Activated CD4-positive, alpha-beta T cell treated with anti-CD3 and anti-CD28 coated beads, Interleukin-10, Interleukin-2, amounts not matched to agents 100 ng/mL and 50 ng/mL, durations not matched to agents 16 hours and 8 hours (primary cell): ENCODE measurements at regions not wholly inside any gene's neighbourhood (a gene's known extent, or its start where the extent isn't known, plus 50 kb on each side); places are given as distances from the start of the nearest gene placed in this dataset.

Source experiments
- DNase-seq: peaks from one replicate; pipeline ENCODE4 v3.0.0-alpha.2; 2020

GRCh38 chr10:52442576-52442975, 128.5 kb downstream of the DKK1 start:
- DNase-seq = no peak

GRCh38 chr10:52443419-52444388, 129.6 kb downstream of the DKK1 start:
- DNase-seq = no peak

- DNase-seq = no peak
Measured at GRCh38 chr10:52446391-52446790, 132.3 kb downstream of the DKK1 start.

- DNase-seq = no peak
Measured at GRCh38 chr10:52447931-52448353, 133.9 kb downstream of the DKK1 start.

- no peak for DNase-seq
Measured at GRCh38 chr10:52450762-52451291, 136.7 kb downstream of the DKK1 start.

- no peak for DNase-seq
Measured at GRCh38 chr10:52451817-52452216, 137.7 kb downstream of the DKK1 start.

GRCh38 chr10:52452600-52453493, 138.8 kb downstream of the DKK1 start:
- DNase-seq = no peak

GRCh38 chr10:52453501-52453900, 139.4 kb downstream of the DKK1 start:
- no peak for DNase-seq

- no peak for DNase-seq
Measured at GRCh38 chr10:52454491-52454890, 140.4 kb downstream of the DKK1 start.

GRCh38 chr10:52455098-52455497, 141.0 kb downstream of the DKK1 start:
- DNase-seq = no peak

GRCh38 chr10:52459097-52459496, 145.0 kb downstream of the DKK1 start:
- no peak for DNase-seq

- no peak for DNase-seq
Measured at GRCh38 chr10:52463826-52464225, 149.7 kb downstream of the DKK1 start.

GRCh38 chr10:52464368-52465124, 150.5 kb downstream of the DKK1 start:
- no peak for DNase-seq

GRCh38 chr10:52465202-52465601, 151.1 kb downstream of the DKK1 start:
- DNase-seq = no peak

- no peak for DNase-seq
Measured at GRCh38 chr10:52466464-52466863, 152.4 kb downstream of the DKK1 start.

GRCh38 chr10:52469970-52470705, 156.1 kb downstream of the DKK1 start:
- DNase-seq = no peak

GRCh38 chr10:52472406-52473146, 158.5 kb downstream of the DKK1 start:
- DNase-seq = no peak

GRCh38 chr10:52474265-52474664, 160.2 kb downstream of the DKK1 start:
- DNase-seq = no peak

GRCh38 chr10:52477305-52477704, 163.2 kb downstream of the DKK1 start:
- DNase-seq = no peak

GRCh38 chr10:52479567-52479966, 165.5 kb downstream of the DKK1 start:
- DNase-seq = no peak

- DNase-seq = no peak
Measured at GRCh38 chr10:52481986-52482555, 168.0 kb downstream of the DKK1 start.
